HCT116 (cell line): ENCODE measurements at regions not wholly inside any gene's neighbourhood (a gene's known extent, or its start where the extent isn't known, plus 50 kb on each side); places are given as distances from the start of the nearest gene placed in this dataset.

Experiments used
- ATAC-seq: fragments of 200-7000 bp; cut with Tn5 transposase; 2 replicates; pipeline ENCODE4 v1.9.1; 2020; ENCODE audit warnings: mild to moderate bottlenecking, moderate library complexity
- BruUV-seq: library from RNA; stranded (reverse); fragments of 400-500 nt; replicated peaks from 2 replicates; lab custom pipeline; 2021; lab: Mats Ljungman, UMichigan
- CTCF ChIA-PET: fragments of 300-600 bp; sonication (Branson Sonifier 250); formaldehyde crosslinking; loops from one replicate; lab custom pipeline; 2021; ENCODE audit warnings: antibody characterized with exemption; lab: Charles Lee
- POLR2A ChIA-PET: fragments of 300-600, 350-600 bp; sonication (Branson Sonifier 250); formaldehyde crosslinking; loops from one replicate; lab custom pipeline; 2021; ENCODE audit warnings: antibody characterized with exemption; lab: Charles Lee
- RAD21 ChIA-PET, 2 experiments: fragments of 300-600 bp; sonication (Branson Sonifier 250); formaldehyde crosslinking; loops; one replicate each; lab custom pipeline; 2023; ENCODE audit warnings: low total read pairs in 2 of 2; ENCODE audit not compliant: uncharacterized antibody in 2 of 2, unreplicated experiment in 2 of 2, low non-redundant PET in 1 of 2; lab: Charles Lee
- DNase-seq: peaks from one replicate; pipeline ENCODE4 v3.0.0-alpha.2; 2010; ENCODE audit warnings: low read depth, low spot score
- H2AFZ ChIP-seq: fragments of 200-600 bp; shearing (Covaris generic), sonication (generic); 2 replicates; pipeline ENCODE4 v1.6.1; 2017; ENCODE audit warnings: low read depth, mixed run types, mixed read lengths, antibody characterized with exemption, low read length; ENCODE audit not compliant: poor library complexity, severe bottlenecking
- H3K27ac ChIP-seq: 2 replicates; pipeline ENCODE4 v1.5.1; 2012; ENCODE audit warnings: low read depth, low read length
- H3K27me3 ChIP-seq: fragments of 200-600 bp; sonication (generic); 2 replicates; pipeline ENCODE4 v1.6.1; 2016; ENCODE audit warnings: mixed run types, low read length, mixed read lengths; ENCODE audit not compliant: insufficient read depth
- H3K36me3 ChIP-seq, 2 experiments: fragments of 200-500 bp in 1 of 2; fragments of 200-600 bp in 1 of 2; sonication (Bioruptor generic) in 1 of 2; sonication (generic) in 1 of 2; 2 replicates each; pipeline versions ENCODE4 v1.5.1 to v1.6.1; 2014 to 2016; ENCODE audit warnings: low read length in 2 of 2, inconsistent platforms in 1 of 2, mixed read lengths in 1 of 2, mixed run types in 1 of 2; ENCODE audit not compliant: insufficient read depth in 2 of 2, control insufficient read depth in 1 of 2
- H3K4me1 ChIP-seq, 2 experiments: fragments of 200-600 bp in 1 of 2; sonication (generic) in 1 of 2; 2 replicates each; pipeline versions ENCODE4 v1.5.1 to v1.6.1; 2012 to 2017; ENCODE audit warnings: low read length in 2 of 2, inconsistent platforms in 1 of 2, mild to moderate bottlenecking in 1 of 2, mixed read lengths in 1 of 2, mixed run types in 1 of 2, moderate library complexity in 1 of 2; ENCODE audit not compliant: insufficient read depth in 2 of 2, control insufficient read depth in 1 of 2
- H3K4me2 ChIP-seq: fragments of 200-600 bp; sonication (generic); 2 replicates; pipeline ENCODE4 v1.6.1; 2017; ENCODE audit warnings: mixed run types, low read length, mixed read lengths
- H3K4me3 ChIP-seq, 2 experiments: fragments of 200-600 bp in 1 of 2; sonication (generic) in 1 of 2; replicated peaks in 1 of 2; 2 replicates each; pipeline ENCODE4 v1.5.1; 2011 to 2016; ENCODE audit warnings: low read length in 2 of 2, control low read depth in 1 of 2, low read depth in 1 of 2, mild to moderate bottlenecking in 1 of 2, mixed read lengths in 1 of 2, mixed run types in 1 of 2
- H3K79me2 ChIP-seq: fragments of 200-600 bp; sonication (generic); 2 replicates; pipeline ENCODE4 v1.6.1; 2017; ENCODE audit warnings: mild to moderate bottlenecking, mixed run types, low read length, moderate library complexity, mixed read lengths; ENCODE audit not compliant: insufficient read depth
- H3K9ac ChIP-seq: fragments of 200-600 bp; sonication (generic); 2 replicates; pipeline ENCODE4 v1.6.1; 2016; ENCODE audit warnings: low read length, mixed read lengths
- H3K9me2 ChIP-seq: fragments of 200-600 bp; sonication (generic), shearing (Covaris generic); 2 replicates; pipeline ENCODE4 v1.6.1; 2017; ENCODE audit warnings: mixed run types, mild to moderate bottlenecking, moderate library complexity; ENCODE audit not compliant: insufficient read depth
- H3K9me3 ChIP-seq, 2 experiments: fragments of 200-500 bp in 1 of 2; fragments of 200-600 bp in 1 of 2; sonication (Bioruptor generic) in 1 of 2; sonication (generic) in 1 of 2; 2 replicates each; pipeline ENCODE4 v1.6.1; 2014 to 2017; ENCODE audit warnings: low read length in 2 of 2, mixed read lengths in 2 of 2, inconsistent platforms in 1 of 2, low read depth in 1 of 2, mild to moderate bottlenecking in 1 of 2, mixed run types in 1 of 2, moderate library complexity in 1 of 2; ENCODE audit not compliant: control insufficient read depth in 1 of 2, insufficient read depth in 1 of 2
- H4K20me1 ChIP-seq: fragments of 200-600 bp; sonication (generic), shearing (Covaris generic); 2 replicates; pipeline ENCODE4 v1.6.1; 2017; ENCODE audit warnings: mixed run types, mild to moderate bottlenecking, moderate library complexity; ENCODE audit not compliant: insufficient read depth
- CBX3 ChIP-seq: IDR thresholded peaks from 2 replicates; pipeline ENCODE4 v1.6.1; 2012; ENCODE audit warnings: low read depth
- EGR1 ChIP-seq: IDR thresholded peaks from 2 replicates; pipeline ENCODE4 v1.6.1; 2012; ENCODE audit warnings: low read depth
- ELF1 ChIP-seq: IDR thresholded peaks from 2 replicates; pipeline ENCODE4 v1.6.1; 2012; ENCODE audit warnings: low read depth, borderline replicate concordance
- EZH2phosphoT487 ChIP-seq: fragments of 200-600 bp; IDR thresholded peaks from 2 replicates; pipeline ENCODE4 v1.6.1; 2018; ENCODE audit warnings: antibody characterized with exemption, borderline replicate concordance
- FOSL1 ChIP-seq: IDR thresholded peaks from 2 replicates; pipeline ENCODE4 v1.6.1; 2012; ENCODE audit warnings: low read depth
- JUND ChIP-seq: IDR thresholded peaks from 2 replicates; pipeline ENCODE4 v1.6.1; 2012
- POLR2A ChIP-seq: IDR thresholded peaks from 2 replicates; pipeline ENCODE4 v1.7.0; 2011; ENCODE audit warnings: borderline replicate concordance; ENCODE audit not compliant: insufficient read depth, insufficient read length; ENCODE audit errors: extremely low read depth
- POLR2AphosphoS5 ChIP-seq: IDR thresholded peaks from 2 replicates; pipeline ENCODE4 v1.6.1; 2011; ENCODE audit warnings: mild to moderate bottlenecking, low read depth, low read length, moderate library complexity
- SIN3A ChIP-seq: IDR thresholded peaks from 2 replicates; pipeline ENCODE4 v1.6.1; 2012; ENCODE audit warnings: low read depth
- SRF ChIP-seq: IDR thresholded peaks from 2 replicates; pipeline ENCODE4 v1.6.1; 2012; ENCODE audit warnings: low read depth
- TCF7L2 ChIP-seq: IDR thresholded peaks from 2 replicates; pipeline ENCODE4 v1.7.0; 2011; ENCODE audit warnings: borderline replicate concordance, inconsistent platforms; ENCODE audit not compliant: insufficient read depth, insufficient read length; ENCODE audit errors: extremely low read depth
- ZNF274 ChIP-seq: fragments of 200-500 bp; sonication (Bioruptor generic); IDR thresholded peaks from 2 replicates; pipeline ENCODE4 v1.6.1; 2014; ENCODE audit warnings: mild to moderate bottlenecking, low read depth, low read length, inconsistent platforms
- intact Hi-C: fragments of 100-400 bp; cut with micrococcal nuclease; formaldehyde crosslinking; loops from 2 replicates; pipeline ENCODE4 v1.10.0; 2022
- TF ChIP-seq, protein P1 (sequence below): IDR thresholded peaks from 2 replicates; pipeline ENCODE4 v1.6.1; 2012; ENCODE audit warnings: low read depth
- TF ChIP-seq, protein P2 (sequence below): IDR thresholded peaks from 2 replicates; pipeline ENCODE4 v1.6.1; 2012
- TF ChIP-seq, protein P3 (sequence below): IDR thresholded peaks from 2 replicates; pipeline ENCODE4 v1.6.1; 2012
- TF ChIP-seq, protein P4 (sequence below): IDR thresholded peaks from 2 replicates; pipeline ENCODE4 v1.6.1; 2011; ENCODE audit warnings: mild to moderate bottlenecking, low read length, moderate library complexity; ENCODE audit not compliant: insufficient replicate concordance; ENCODE audit errors: extremely low read depth
- TF ChIP-seq, protein P5 (sequence below), 3 experiments: fragments of 200-600 bp in 1 of 3; sonication (generic) in 1 of 3; IDR thresholded peaks in 2 of 3; conservative IDR thresholded peaks in 1 of 3; 2 replicates each; pipeline ENCODE4 v1.5.1; 2012 to 2017; ENCODE audit warnings: low read depth in 2 of 3, low read length in 2 of 3, antibody characterized with exemption in 1 of 3, borderline replicate concordance in 1 of 3, control low read depth in 1 of 3, mild to moderate bottlenecking in 1 of 3, mixed read lengths in 1 of 3, mixed run types in 1 of 3, moderate library complexity in 1 of 3; ENCODE audit not compliant: insufficient read depth in 1 of 3

DNA sequence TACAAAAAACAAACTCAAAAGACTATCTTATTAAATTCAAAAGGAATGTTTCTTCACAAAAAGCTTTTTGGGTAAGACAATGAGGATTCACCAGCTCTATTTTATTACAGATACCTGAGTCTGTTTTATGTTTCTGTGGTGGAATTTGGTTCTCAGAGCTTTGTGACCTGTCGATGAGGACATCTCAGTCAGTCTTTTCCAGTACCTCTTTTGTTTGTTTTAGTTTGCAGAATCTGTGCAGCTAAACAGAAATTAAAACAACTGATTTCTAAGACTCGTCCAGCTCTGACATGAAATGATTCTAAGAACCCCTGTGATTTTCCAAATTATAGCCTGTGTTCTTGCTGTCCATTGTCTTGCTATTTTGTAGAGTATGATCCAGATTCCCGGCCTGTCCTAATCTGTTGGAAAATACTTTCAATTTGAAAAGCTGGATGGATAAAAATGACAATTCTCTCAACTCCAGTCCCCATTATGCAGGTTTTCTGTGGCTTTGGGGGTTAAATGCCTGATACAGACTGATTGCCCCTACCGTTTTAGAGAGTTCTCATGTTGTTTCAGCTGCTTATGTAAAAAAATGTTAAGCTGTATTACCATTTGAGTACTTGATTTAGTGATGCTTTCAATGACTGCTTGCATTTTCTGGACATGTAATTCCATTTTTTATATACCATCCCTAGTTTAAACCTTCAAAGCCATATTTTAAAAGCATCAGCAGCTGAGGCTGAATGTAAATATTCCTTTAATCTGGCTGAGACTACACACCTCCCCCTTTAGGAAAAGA lies 94.2 kb upstream of the TAB2 start:
- TF ChIP-seq, protein P1, sequence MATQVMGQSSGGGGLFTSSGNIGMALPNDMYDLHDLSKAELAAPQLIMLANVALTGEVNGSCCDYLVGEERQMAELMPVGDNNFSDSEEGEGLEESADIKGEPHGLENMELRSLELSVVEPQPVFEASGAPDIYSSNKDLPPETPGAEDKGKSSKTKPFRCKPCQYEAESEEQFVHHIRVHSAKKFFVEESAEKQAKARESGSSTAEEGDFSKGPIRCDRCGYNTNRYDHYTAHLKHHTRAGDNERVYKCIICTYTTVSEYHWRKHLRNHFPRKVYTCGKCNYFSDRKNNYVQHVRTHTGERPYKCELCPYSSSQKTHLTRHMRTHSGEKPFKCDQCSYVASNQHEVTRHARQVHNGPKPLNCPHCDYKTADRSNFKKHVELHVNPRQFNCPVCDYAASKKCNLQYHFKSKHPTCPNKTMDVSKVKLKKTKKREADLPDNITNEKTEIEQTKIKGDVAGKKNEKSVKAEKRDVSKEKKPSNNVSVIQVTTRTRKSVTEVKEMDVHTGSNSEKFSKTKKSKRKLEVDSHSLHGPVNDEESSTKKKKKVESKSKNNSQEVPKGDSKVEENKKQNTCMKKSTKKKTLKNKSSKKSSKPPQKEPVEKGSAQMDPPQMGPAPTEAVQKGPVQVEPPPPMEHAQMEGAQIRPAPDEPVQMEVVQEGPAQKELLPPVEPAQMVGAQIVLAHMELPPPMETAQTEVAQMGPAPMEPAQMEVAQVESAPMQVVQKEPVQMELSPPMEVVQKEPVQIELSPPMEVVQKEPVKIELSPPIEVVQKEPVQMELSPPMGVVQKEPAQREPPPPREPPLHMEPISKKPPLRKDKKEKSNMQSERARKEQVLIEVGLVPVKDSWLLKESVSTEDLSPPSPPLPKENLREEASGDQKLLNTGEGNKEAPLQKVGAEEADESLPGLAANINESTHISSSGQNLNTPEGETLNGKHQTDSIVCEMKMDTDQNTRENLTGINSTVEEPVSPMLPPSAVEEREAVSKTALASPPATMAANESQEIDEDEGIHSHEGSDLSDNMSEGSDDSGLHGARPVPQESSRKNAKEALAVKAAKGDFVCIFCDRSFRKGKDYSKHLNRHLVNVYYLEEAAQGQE, result no peak
- no peak for TF ChIP-seq ELF1
- TF ChIP-seq, protein P2, sequence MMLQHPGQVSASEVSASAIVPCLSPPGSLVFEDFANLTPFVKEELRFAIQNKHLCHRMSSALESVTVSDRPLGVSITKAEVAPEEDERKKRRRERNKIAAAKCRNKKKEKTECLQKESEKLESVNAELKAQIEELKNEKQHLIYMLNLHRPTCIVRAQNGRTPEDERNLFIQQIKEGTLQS, result no peak
- TF ChIP-seq, protein P3, sequence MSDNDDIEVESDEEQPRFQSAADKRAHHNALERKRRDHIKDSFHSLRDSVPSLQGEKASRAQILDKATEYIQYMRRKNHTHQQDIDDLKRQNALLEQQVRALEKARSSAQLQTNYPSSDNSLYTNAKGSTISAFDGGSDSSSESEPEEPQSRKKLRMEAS, result no peak
- TF ChIP-seq, protein P4, sequence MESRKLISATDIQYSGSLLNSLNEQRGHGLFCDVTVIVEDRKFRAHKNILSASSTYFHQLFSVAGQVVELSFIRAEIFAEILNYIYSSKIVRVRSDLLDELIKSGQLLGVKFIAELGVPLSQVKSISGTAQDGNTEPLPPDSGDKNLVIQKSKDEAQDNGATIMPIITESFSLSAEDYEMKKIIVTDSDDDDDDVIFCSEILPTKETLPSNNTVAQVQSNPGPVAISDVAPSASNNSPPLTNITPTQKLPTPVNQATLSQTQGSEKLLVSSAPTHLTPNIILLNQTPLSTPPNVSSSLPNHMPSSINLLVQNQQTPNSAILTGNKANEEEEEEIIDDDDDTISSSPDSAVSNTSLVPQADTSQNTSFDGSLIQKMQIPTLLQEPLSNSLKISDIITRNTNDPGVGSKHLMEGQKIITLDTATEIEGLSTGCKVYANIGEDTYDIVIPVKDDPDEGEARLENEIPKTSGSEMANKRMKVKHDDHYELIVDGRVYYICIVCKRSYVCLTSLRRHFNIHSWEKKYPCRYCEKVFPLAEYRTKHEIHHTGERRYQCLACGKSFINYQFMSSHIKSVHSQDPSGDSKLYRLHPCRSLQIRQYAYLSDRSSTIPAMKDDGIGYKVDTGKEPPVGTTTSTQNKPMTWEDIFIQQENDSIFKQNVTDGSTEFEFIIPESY, result no peak
- TF ChIP-seq EGR1, result no peak
- no peak for TF ChIP-seq SRF
- TF ChIP-seq, protein P5, sequence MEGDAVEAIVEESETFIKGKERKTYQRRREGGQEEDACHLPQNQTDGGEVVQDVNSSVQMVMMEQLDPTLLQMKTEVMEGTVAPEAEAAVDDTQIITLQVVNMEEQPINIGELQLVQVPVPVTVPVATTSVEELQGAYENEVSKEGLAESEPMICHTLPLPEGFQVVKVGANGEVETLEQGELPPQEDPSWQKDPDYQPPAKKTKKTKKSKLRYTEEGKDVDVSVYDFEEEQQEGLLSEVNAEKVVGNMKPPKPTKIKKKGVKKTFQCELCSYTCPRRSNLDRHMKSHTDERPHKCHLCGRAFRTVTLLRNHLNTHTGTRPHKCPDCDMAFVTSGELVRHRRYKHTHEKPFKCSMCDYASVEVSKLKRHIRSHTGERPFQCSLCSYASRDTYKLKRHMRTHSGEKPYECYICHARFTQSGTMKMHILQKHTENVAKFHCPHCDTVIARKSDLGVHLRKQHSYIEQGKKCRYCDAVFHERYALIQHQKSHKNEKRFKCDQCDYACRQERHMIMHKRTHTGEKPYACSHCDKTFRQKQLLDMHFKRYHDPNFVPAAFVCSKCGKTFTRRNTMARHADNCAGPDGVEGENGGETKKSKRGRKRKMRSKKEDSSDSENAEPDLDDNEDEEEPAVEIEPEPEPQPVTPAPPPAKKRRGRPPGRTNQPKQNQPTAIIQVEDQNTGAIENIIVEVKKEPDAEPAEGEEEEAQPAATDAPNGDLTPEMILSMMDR (IDR thresholded peaks at IDR 0.05 in 2 of 3, conservative IDR thresholded peaks at IDR 0.05 in 1 of 3; ENCODE audit: borderline replicate concordance in 1 of 3, insufficient read depth in 1 of 3, low read depth in 2 of 3, low read length in 2 of 3), result no peak
- TF ChIP-seq TCF7L2, result no peak
- no peak for TF ChIP-seq JUND
- no peak for TF ChIP-seq SIN3A
- TF ChIP-seq ZNF274, result no peak
- no peak for TF ChIP-seq POLR2AphosphoS5
- TF ChIP-seq POLR2A, result no peak
- no peak for TF ChIP-seq CBX3
- TF ChIP-seq EZH2phosphoT487, result no peak
- TF ChIP-seq FOSL1, result no peak
- H3K27ac ChIP-seq, result no peak overlapping the region
- no peaks in the 10 kb centered on the region for H3K79me2 ChIP-seq
- no peak overlapping the region for H3K9ac ChIP-seq
- no peaks in the 10 kb centered on the region for H3K27me3 ChIP-seq
- no peaks in the 10 kb centered on the region for H3K9me2 ChIP-seq
- intact Hi-C loops, result no loop called here
- POLR2A ChIA-PET, result no interaction called here
- H3K4me2 ChIP-seq, result no peak overlapping the region
- CTCF ChIA-PET, result no interaction called here
- no peaks in the 10 kb centered on the region for H3K9me3 ChIP-seq
- no peak overlapping the region for H2AFZ ChIP-seq
- ATAC-seq (no peak), DNase-seq (no peak)
- RAD21 ChIA-PET, result no interaction called here
- no peaks in the 10 kb centered on the region for H4K20me1 ChIP-seq
- H3K36me3 ChIP-seq, result no peaks in the 10 kb centered on the region
- no peak overlapping the region for H3K4me3 ChIP-seq
- H3K4me1 ChIP-seq, result peaks cover 5 to 7% of the 10 kb centered on the region in 2 experiments; a peak in 2 of 4 replicates
- BruUV-seq, result no TSS peak
